ENCODE measurements at regions not wholly inside any gene's neighbourhood (a gene's known extent, or its start where the extent isn't known, plus 50 kb on each side); places are given as distances from the start of the nearest gene placed in this dataset.
"Not testable (repeated sequence)": the region's sequence is repeated elsewhere in the genome, so short reads cannot be mapped to it uniquely, and the experiment has no call there.

GRCh38 chr10:9137368-9137767, 1082.9 kb downstream of the GATA3 start:
- dilution Hi-C loops (cut with MboI; ENCODE audit: extremely low pct_ligation_motif_present, low sequenced_read_pairs), result no loop called here
- no peak overlapping the region for H3K9ac ChIP-seq (ENCODE audit: control insufficient read depth, extremely low read depth, insufficient read depth, low read length)
- no peak for TF ChIP-seq EZH2 (IDR thresholded peaks at IDR 0.05; ENCODE audit: low read length)
- H3K27ac ChIP-seq (ENCODE audit: control insufficient read depth, insufficient read depth, low read length), result no peak overlapping the region
- H3K4me1 ChIP-seq (ENCODE audit: control insufficient read depth, extremely low read depth, insufficient read depth, low read length), result no peaks in the 10 kb centered on the region
- no peak overlapping the region for H3K4me3 ChIP-seq (ENCODE audit: control insufficient read depth in 2 of 3, extremely low read depth in 1 of 3, insufficient read depth in 2 of 3, low read depth in 1 of 3, low read length in 3 of 3)
- H3K36me3 ChIP-seq (ENCODE audit: control insufficient read depth in 2 of 2, extremely low read depth in 1 of 2, insufficient read depth in 2 of 2, low read length in 2 of 2), result no peaks in the 10 kb centered on the region
- no peaks in the 10 kb centered on the region for H3K9me3 ChIP-seq (ENCODE audit: control insufficient read depth, low read depth, low read length)
- H3K79me2 ChIP-seq (ENCODE audit: control insufficient read depth, insufficient read depth, low read length), result no peaks in the 10 kb centered on the region
- FAIRE-seq, result no peak
- no peak overlapping the region for H3K4me2 ChIP-seq (ENCODE audit: control insufficient read depth, extremely low read depth, insufficient read depth, low read depth, low read length)
- no peak for DNase-seq (ENCODE audit: low read depth, low spot score)
- H3K27me3 ChIP-seq (ENCODE audit: control insufficient read depth, extremely low read depth, insufficient read depth, low read length), result no peaks in the 10 kb centered on the region
- no peaks in the 10 kb centered on the region for H4K20me1 ChIP-seq (ENCODE audit: control insufficient read depth, extremely low read depth, insufficient read depth, low read length)
- H3K9me1 ChIP-seq (ENCODE audit: control insufficient read depth, extremely low read depth, insufficient read depth, low read length), result no peaks in the 10 kb centered on the region
- H2AFZ ChIP-seq (ENCODE audit: control insufficient read depth, low read length), result no peak overlapping the region

GRCh38 chr10:9138829-9139228, 1084.3 kb downstream of the GATA3 start:
- H2AFZ ChIP-seq (ENCODE audit: control insufficient read depth, low read length); H3K4me1 ChIP-seq (ENCODE audit: control insufficient read depth, extremely low read depth, insufficient read depth, low read length); H3K9me3 ChIP-seq (ENCODE audit: control insufficient read depth, low read depth, low read length): not testable (repeated sequence)

GRCh38 chr10:9140373-9140772, 1085.9 kb downstream of the GATA3 start:
- H3K9me1 ChIP-seq (ENCODE audit: control insufficient read depth, extremely low read depth, insufficient read depth, low read length), result no peaks in the 10 kb centered on the region
- H3K79me2 ChIP-seq (ENCODE audit: control insufficient read depth, insufficient read depth, low read length), result no peaks in the 10 kb centered on the region
- H3K27me3 ChIP-seq (ENCODE audit: control insufficient read depth, extremely low read depth, insufficient read depth, low read length), result no peaks in the 10 kb centered on the region
- TF ChIP-seq EZH2 (IDR thresholded peaks at IDR 0.05; ENCODE audit: low read length) (no peak), CTCF (optimal IDR thresholded peaks at IDR 0.05 in 1 of 3, IDR thresholded peaks at IDR 0.05 in 1 of 3, conservative IDR thresholded peaks at IDR 0.05 in 1 of 3; ENCODE audit: extremely low read depth in 1 of 3, insufficient read depth in 2 of 3, low read length in 3 of 3) (no peak)
- DNase-seq (ENCODE audit: low read depth, low spot score), result no peak
- H3K4me3 ChIP-seq (ENCODE audit: control insufficient read depth in 2 of 3, extremely low read depth in 1 of 3, insufficient read depth in 2 of 3, low read depth in 1 of 3, low read length in 3 of 3), result no peak overlapping the region
- dilution Hi-C loops (cut with MboI; ENCODE audit: extremely low pct_ligation_motif_present, low sequenced_read_pairs), result no loop called here
- no peak overlapping the region for H3K27ac ChIP-seq (ENCODE audit: control insufficient read depth, insufficient read depth, low read length)
- H3K9ac ChIP-seq (ENCODE audit: control insufficient read depth, extremely low read depth, insufficient read depth, low read length), result no peak overlapping the region
- no peaks in the 10 kb centered on the region for H4K20me1 ChIP-seq (ENCODE audit: control insufficient read depth, extremely low read depth, insufficient read depth, low read length)
- H2AFZ ChIP-seq (ENCODE audit: control insufficient read depth, low read length), result no peak overlapping the region
- no peaks in the 10 kb centered on the region for H3K9me3 ChIP-seq (ENCODE audit: control insufficient read depth, low read depth, low read length)
- no peaks in the 10 kb centered on the region for H3K4me1 ChIP-seq (ENCODE audit: control insufficient read depth, extremely low read depth, insufficient read depth, low read length)
- FAIRE-seq, result no peak
- H3K4me2 ChIP-seq (ENCODE audit: control insufficient read depth, extremely low read depth, insufficient read depth, low read depth, low read length), result no peak overlapping the region
- H3K36me3 ChIP-seq (ENCODE audit: control insufficient read depth in 2 of 2, extremely low read depth in 1 of 2, insufficient read depth in 2 of 2, low read length in 2 of 2), result no peaks in the 10 kb centered on the region

More at GRCh38 chr10:9138829-9139228, 1084.3 kb downstream of the GATA3 start:
- H3K9me1 ChIP-seq (ENCODE audit: control insufficient read depth, extremely low read depth, insufficient read depth, low read length); dilution Hi-C loops (cut with MboI; ENCODE audit: extremely low pct_ligation_motif_present, low sequenced_read_pairs); H3K27ac ChIP-seq (ENCODE audit: control insufficient read depth, insufficient read depth, low read length); H3K36me3 ChIP-seq (ENCODE audit: control insufficient read depth in 2 of 2, extremely low read depth in 1 of 2, insufficient read depth in 2 of 2, low read length in 2 of 2); H3K27me3 ChIP-seq (ENCODE audit: control insufficient read depth, extremely low read depth, insufficient read depth, low read length); H4K20me1 ChIP-seq (ENCODE audit: control insufficient read depth, extremely low read depth, insufficient read depth, low read length); H3K4me2 ChIP-seq (ENCODE audit: control insufficient read depth, extremely low read depth, insufficient read depth, low read depth, low read length); DNase-seq (ENCODE audit: low read depth, low spot score); FAIRE-seq; H3K9ac ChIP-seq (ENCODE audit: control insufficient read depth, extremely low read depth, insufficient read depth, low read length); H3K79me2 ChIP-seq (ENCODE audit: control insufficient read depth, insufficient read depth, low read length); H3K4me3 ChIP-seq (ENCODE audit: control insufficient read depth in 2 of 3, extremely low read depth in 1 of 3, insufficient read depth in 2 of 3, low read depth in 1 of 3, low read length in 3 of 3): not testable (repeated sequence)
